Embryonic facial prominence (tissue), 1 donor: ENCODE measurements at regions not wholly inside any gene's neighbourhood (a gene's known extent, or its start where the extent isn't known, plus 50 kb on each side); places are given as distances from the start of the nearest gene placed in this dataset.
A peak's percentile ranks its signal among the peaks of the same experiment; 100 is the strongest.
"Not testable (repeated sequence)": the region's sequence is repeated elsewhere in the genome, so short reads cannot be mapped to it uniquely, and the experiment has no call there.

Source experiments
- DNase-seq: peaks from one replicate; pipeline ENCODE4 v3.0.0-alpha.2; 2016; ENCODE audit errors: extremely low spot score

- no peak for DNase-seq
Observed at GRCh38 chr11:11717064-11717725, 95.4 kb upstream of the GALNT18 start.

- DNase-seq: not testable (repeated sequence)
Observed at GRCh38 chr11:11715075-11715474, 93.3 kb upstream of the GALNT18 start.

GRCh38 chr11:11710556-11710955 is 88.8 kb upstream of the GALNT18 start:
- no peak for DNase-seq

GRCh38 chr11:11709447-11710239 is 87.8 kb upstream of the GALNT18 start:
- DNase-seq: no peak

GRCh38 chr11:11708256-11708655 is 86.5 kb upstream of the GALNT18 start:
- DNase-seq: no peak

GRCh38 chr11:11706028-11706427 is 84.2 kb upstream of the GALNT18 start:
- DNase-seq: no peak

- DNase-seq: peak; percentile 4
Observed at GRCh38 chr11:11703885-11704284, 82.1 kb upstream of the GALNT18 start.

- DNase-seq: peak; percentile 4
Observed at GRCh38 chr11:11701070-11701469, 79.3 kb upstream of the GALNT18 start.

- DNase-seq: peak; percentile 2
Observed at GRCh38 chr11:11697796-11698195, 76.0 kb upstream of the GALNT18 start.

- DNase-seq: no peak
Observed at GRCh38 chr11:11691296-11692151, 69.7 kb upstream of the GALNT18 start.

- no peak for DNase-seq
Observed at GRCh38 chr11:11681536-11681935, 59.7 kb upstream of the GALNT18 start.

- DNase-seq: no peak
Observed at GRCh38 chr11:11677672-11678356, 56.0 kb upstream of the GALNT18 start.

- DNase-seq: no peak
Observed at GRCh38 chr11:11675671-11676181, 53.9 kb upstream of the GALNT18 start.

GRCh38 chr11:11672789-11673188 is 51.0 kb upstream of the GALNT18 start:
- no peak for DNase-seq

- no peak for DNase-seq
Observed at GRCh38 chr11:11672101-11672500, 50.3 kb upstream of the GALNT18 start.
